WI38 (cell line): ENCODE measurements at regions not wholly inside any gene's neighbourhood (a gene's known extent, or its start where the extent isn't known, plus 50 kb on each side); places are given as distances from the start of the nearest gene placed in this dataset.

Source experiments
- H3K4me3 ChIP-seq: 2 replicates; pipeline ENCODE4 v1.5.1; 2011; ENCODE audit warnings: low read depth, mild to moderate bottlenecking, control low read depth, low read length
- CTCF ChIP-seq: IDR thresholded peaks from 2 replicates; pipeline ENCODE4 v1.5.1; 2012; ENCODE audit warnings: low read depth, mild to moderate bottlenecking, control low read depth, low read length

- no peak overlapping the region for H3K4me3 ChIP-seq
- no peak for TF ChIP-seq CTCF
Observed at GRCh38 chr6:16948396-16948795, 153.5 kb upstream of the STMND1 start.

- TF ChIP-seq CTCF, result no peak
- H3K4me3 ChIP-seq, result no peak overlapping the region
Observed at GRCh38 chr6:16947375-16948015, 154.4 kb upstream of the STMND1 start.

GRCh38 chr6:16944596-16944995 is 157.3 kb upstream of the STMND1 start:
- no peak for TF ChIP-seq CTCF

GRCh38 chr6:16939839-16940238 is 162.0 kb upstream of the STMND1 start:
- H3K4me3 ChIP-seq, result no peak overlapping the region

More at GRCh38 chr6:16944596-16944995, 157.3 kb upstream of the STMND1 start:
- H3K4me3 ChIP-seq, result no peak overlapping the region

DNA sequence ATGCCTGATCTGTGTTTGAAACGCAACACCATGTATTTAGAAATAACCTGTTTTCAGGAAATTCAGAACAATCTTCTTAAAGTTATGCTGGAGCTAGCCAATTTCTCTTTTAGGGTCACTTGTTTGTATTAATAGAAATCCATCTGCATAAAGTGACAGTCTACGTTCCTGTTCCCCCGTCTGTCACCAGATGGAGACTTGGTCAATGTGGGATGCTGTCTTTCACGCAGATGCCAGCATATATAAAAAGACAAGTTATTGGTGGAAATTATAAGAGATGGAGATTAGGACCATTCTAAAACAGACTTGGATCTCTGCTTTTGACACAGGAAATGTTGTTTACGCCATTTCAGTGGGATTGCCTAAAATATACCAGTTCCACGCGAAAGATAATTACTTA is 162.5 kb upstream of the STMND1 start:
- H3K4me3 ChIP-seq, result no peak overlapping the region
- TF ChIP-seq CTCF, result no peak

More at GRCh38 chr6:16939839-16940238, 162.0 kb upstream of the STMND1 start:
- TF ChIP-seq CTCF, result no peak

DNA sequence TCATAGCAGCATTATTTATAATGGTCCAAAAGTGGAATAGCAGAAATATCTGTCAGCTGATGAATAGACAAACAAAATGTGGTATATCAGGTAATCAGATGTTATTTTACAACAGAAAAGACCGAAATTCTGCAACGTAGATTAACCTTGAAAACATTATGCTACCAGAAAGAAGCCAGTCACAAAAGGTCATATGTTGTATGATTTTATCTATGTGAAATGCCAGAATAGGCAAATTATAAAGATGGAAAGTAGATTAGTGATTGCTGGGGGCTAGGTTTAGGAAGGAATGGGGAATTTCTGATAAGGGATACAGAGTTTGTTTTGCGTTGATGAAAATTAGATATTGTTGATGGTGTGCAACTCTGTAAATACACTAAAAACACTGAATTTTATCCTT is 165.0 kb upstream of the STMND1 start:
- H3K4me3 ChIP-seq, result no peak overlapping the region
- TF ChIP-seq CTCF, result no peak

DNA sequence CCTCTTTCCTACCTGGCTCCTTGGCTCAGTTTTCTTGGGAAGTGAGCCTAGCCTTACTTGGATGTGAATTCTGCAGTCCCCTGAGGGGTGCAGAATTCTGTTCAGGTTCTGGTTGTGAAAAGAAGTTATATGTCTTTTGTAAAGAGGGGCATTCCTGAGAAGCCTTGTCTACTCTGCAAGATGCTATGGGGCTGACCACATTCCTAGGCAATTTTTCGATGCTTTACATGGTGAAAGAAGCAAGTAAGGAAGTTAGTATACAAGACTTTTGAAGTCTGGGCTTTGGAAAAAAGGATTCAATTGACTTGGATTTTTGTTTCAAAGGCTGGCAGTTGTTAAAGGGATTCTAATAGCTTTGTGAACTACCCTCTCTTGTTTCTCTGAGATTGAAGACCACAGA is 167.9 kb upstream of the STMND1 start:
- no peak overlapping the region for H3K4me3 ChIP-seq
- TF ChIP-seq CTCF, result no peak
